VCaP (cell line): ENCODE measurements at regions not wholly inside any gene's neighbourhood (a gene's known extent, or its start where the extent isn't known, plus 50 kb on each side); places are given as distances from the start of the nearest gene placed in this dataset.

Source experiments
- H3K27ac ChIP-seq: fragments of 450-650 bp; 2 replicates; pipeline ENCODE4 v1.5.1; 2017
- CTCF ChIP-seq: fragments of 450-650 bp; conservative IDR thresholded peaks from 2 replicates; pipeline ENCODE4 v1.5.1; 2017; ENCODE audit warnings: mild to moderate bottlenecking, moderate library complexity

DNA sequence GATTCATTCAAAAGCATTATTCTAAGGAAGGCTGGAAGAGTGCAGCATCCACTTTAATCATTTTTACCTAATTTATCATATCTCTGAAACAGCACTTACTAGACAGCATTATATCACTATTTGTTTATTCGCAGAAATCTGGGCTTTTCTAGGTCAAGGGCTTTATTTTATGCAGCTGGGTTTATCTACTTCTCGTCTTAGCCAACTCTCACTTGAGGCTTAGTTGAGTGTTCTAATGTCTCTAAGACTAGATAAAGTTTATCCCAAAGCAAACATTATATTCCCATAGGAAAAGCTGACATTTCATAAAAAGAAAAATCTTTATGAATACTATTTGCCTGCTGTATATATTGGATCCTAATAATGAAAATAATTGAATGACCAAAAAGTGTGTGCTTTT, 720.8 kb upstream of the FLRT2 start:
- TF ChIP-seq CTCF, result no peak
- H3K27ac ChIP-seq, result no peak overlapping the region

DNA sequence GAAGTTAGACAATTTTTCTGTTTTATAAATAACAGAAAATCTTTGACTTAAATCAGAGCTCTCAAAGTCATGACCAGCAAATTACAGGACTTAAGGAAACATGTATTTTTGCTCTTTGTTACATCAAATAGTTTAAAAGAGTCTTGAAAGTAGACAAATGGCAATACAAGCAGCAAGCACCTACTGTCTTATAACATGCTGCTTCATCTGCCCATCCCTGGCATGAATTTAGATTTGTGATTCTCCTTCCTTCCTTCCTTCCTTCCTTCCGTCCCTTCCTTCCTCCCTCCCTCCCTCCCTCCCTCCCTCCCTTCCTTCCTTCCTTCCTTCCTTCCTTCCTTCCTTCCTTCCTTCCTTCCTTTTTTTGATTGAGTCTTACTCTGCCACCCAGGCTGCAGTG, 715.6 kb upstream of the FLRT2 start:
- no peak for TF ChIP-seq CTCF
- H3K27ac ChIP-seq, result no peak overlapping the region

DNA sequence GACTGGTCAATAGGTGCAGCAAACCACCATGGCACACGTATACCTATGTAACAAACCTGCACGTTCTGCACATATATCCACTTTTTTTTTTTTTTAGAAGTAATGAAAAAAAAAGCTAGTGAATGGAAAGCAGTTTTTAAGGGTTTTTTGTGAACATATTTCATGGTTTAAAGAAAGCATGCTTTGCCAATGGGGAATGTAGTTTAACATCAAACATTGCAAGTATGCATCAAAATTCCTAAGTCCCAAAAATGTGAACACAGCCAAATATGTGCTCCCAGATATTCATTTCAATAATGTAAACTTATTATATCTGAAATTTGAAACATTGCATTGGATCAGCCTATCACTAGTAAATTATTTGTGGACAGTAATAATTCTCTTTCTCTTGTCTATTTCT, 710.4 kb upstream of the FLRT2 start:
- no peak overlapping the region for H3K27ac ChIP-seq
- no peak for TF ChIP-seq CTCF

DNA sequence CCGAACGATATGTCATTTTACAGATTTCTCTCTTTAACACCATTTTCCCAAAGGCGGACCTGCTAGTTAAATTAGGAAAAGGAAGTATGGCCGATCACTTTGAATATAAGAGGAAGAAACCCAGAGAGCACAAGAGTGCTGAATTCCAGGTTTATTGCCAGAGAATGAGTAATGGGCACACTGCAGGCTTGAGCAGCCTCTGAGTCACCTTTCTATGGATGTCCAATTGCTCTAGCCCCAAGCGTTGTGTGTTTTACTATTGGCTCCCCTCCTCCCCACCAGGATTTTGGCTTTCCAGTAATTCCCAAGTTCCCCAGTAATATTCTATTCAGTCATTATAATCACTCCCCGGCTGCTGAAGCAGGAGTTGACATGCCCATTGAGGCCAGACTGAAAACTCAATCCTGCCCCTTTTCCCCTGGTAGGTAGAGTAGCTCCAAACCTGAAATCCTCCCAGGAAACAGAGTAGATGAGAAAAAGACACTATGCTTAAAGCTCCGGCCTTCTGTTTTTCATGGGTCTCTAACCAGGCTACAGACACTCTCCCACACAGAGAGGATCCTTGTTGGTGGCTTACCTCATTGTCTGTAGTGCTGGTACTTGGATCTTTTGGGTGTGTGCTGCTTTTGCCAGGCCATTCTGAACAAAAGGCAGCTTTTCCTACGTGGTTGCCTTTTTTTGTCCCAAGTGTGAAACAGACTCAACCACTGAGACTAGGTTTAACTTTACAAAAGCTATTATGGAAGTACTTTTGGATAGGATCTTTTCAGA, 704.3 kb upstream of the FLRT2 start:
- H3K27ac ChIP-seq, result no peak overlapping the region
- TF ChIP-seq CTCF, result no peak

GRCh38 chr14:84826294-84826693, 703.6 kb upstream of the FLRT2 start:
- TF ChIP-seq CTCF, result no peak
- no peak overlapping the region for H3K27ac ChIP-seq

GRCh38 chr14:84850595-84850994, 679.3 kb upstream of the FLRT2 start:
- H3K27ac ChIP-seq, result no peak overlapping the region
- no peak for TF ChIP-seq CTCF

DNA sequence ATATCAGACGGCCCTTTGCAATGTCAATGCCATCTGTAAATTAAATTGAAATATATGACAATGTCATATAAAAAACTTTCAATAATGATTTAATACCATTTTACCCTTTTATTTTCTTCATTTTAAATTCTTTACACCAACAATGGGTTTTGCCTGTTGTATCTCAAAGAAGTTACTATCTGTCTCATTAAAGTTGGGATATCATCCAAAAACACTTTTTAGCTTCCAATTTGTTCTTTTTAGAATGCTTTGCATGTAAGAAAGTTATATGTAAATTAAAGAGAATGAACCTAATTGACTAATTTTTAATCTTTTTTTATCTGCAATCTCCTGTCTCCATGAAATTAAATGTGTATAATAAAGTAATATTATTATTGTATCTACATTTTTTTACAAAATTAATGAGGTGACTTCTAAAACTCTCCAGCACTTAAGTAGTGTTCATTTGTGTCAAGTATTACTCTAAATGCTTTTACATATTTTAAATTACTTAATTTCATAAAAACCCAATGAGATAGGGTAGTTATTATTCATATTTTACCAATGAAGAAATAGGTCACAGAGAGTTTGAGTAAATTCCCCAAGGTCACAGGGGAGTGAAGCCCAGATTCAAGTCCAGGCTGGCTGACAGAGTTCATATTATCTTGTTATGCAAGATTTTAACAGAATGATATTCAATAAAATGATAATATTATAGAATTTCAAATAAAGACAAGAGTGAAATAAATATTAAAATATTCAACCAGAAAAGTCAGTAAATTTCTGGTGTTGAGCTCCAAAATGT, 673.0 kb upstream of the FLRT2 start:
- H3K27ac ChIP-seq, result no peak overlapping the region
- no peak for TF ChIP-seq CTCF
